ENCODE measurements at regions not wholly inside any gene's neighbourhood (a gene's known extent, or its start where the extent isn't known, plus 50 kb on each side); places are given as distances from the start of the nearest gene placed in this dataset.

GRCh38 chr14:51307551-51307950, 67.5 kb downstream of the TMX1 start:
- WGBS, 2 donors, result 95% methylated on average over 1 of the region's 1 CpG
- H3K36me3 ChIP-seq (ENCODE audit: control insufficient read depth in 2 of 2, insufficient read depth in 2 of 2, low read length in 1 of 2), result no peaks in the 10 kb centered on the region
- H3K4me1 ChIP-seq (ENCODE audit: control insufficient read depth in 2 of 2, insufficient read depth in 2 of 2, low read length in 1 of 2), result no peaks in the 10 kb centered on the region
- no peaks in the 10 kb centered on the region for H3K9me3 ChIP-seq (ENCODE audit: control insufficient read depth in 2 of 2, insufficient read depth in 1 of 2, low read depth in 1 of 2, low read length in 1 of 2)
- H3K4me3 ChIP-seq (ENCODE audit: low read depth in 1 of 2, low read length in 2 of 2), result no peak overlapping the region
- no peak overlapping the region for H3K27ac ChIP-seq (ENCODE audit: low read depth in 2 of 2, low read length in 1 of 2)
- H3K27me3 ChIP-seq (ENCODE audit: control insufficient read depth in 1 of 2, insufficient read depth in 2 of 2, low read length in 2 of 2), result no peaks in the 10 kb centered on the region

- Histone ChIP-seq H3K27me3 (ENCODE audit: control insufficient read depth in 1 of 2, insufficient read depth in 2 of 2, low read length in 2 of 2) (no peaks in the 10 kb centered on the region), H3K9me3 (ENCODE audit: control insufficient read depth in 2 of 2, insufficient read depth in 1 of 2, low read depth in 1 of 2, low read length in 1 of 2) (no peaks in the 10 kb centered on the region), H3K4me3 (ENCODE audit: low read depth in 1 of 2, low read length in 2 of 2) (no peak overlapping the region), H3K36me3 (ENCODE audit: control insufficient read depth in 2 of 2, insufficient read depth in 2 of 2, low read length in 1 of 2) (no peaks in the 10 kb centered on the region), H3K4me1 (ENCODE audit: control insufficient read depth in 2 of 2, insufficient read depth in 2 of 2, low read length in 1 of 2) (no peaks in the 10 kb centered on the region), H3K27ac (ENCODE audit: low read depth in 2 of 2, low read length in 1 of 2) (no peak overlapping the region)
These were observed 68.8 kb downstream of the TMX1 start for GRCh38 chr14:51308866-51309265.

GRCh38 chr14:51310505-51310944, 70.5 kb downstream of the TMX1 start:
- peak overlapping the region in 1 of 2 donors; percentile 18 for H3K27ac ChIP-seq (ENCODE audit: low read depth in 2 of 2, low read length in 1 of 2)

GRCh38 chr14:51314321-51315015, 74.4 kb downstream of the TMX1 start:
- Histone ChIP-seq H3K27ac (ENCODE audit: low read depth in 2 of 2, low read length in 1 of 2) (no peak overlapping the region), H3K4me1 (ENCODE audit: control insufficient read depth in 2 of 2, insufficient read depth in 2 of 2, low read length in 1 of 2) (peaks cover 0 to 2% of the 10 kb centered on the region in 2 donors), H3K9me3 (ENCODE audit: control insufficient read depth in 2 of 2, insufficient read depth in 1 of 2, low read depth in 1 of 2, low read length in 1 of 2) (no peaks in the 10 kb centered on the region), H3K4me3 (ENCODE audit: low read depth in 1 of 2, low read length in 2 of 2) (no peak overlapping the region), H3K36me3 (ENCODE audit: control insufficient read depth in 2 of 2, insufficient read depth in 2 of 2, low read length in 1 of 2) (no peaks in the 10 kb centered on the region), H3K27me3 (ENCODE audit: control insufficient read depth in 1 of 2, insufficient read depth in 2 of 2, low read length in 2 of 2) (no peaks in the 10 kb centered on the region)
- WGBS, 2 donors, result 86 to 93% methylated on average over 4 of the region's 4 CpGs

More at GRCh38 chr14:51310505-51310944, 70.5 kb downstream of the TMX1 start:
- H3K9me3 ChIP-seq (ENCODE audit: control insufficient read depth in 2 of 2, insufficient read depth in 1 of 2, low read depth in 1 of 2, low read length in 1 of 2), result no peaks in the 10 kb centered on the region
- no peaks in the 10 kb centered on the region for H3K4me1 ChIP-seq (ENCODE audit: control insufficient read depth in 2 of 2, insufficient read depth in 2 of 2, low read length in 1 of 2)
- H3K4me3 ChIP-seq (ENCODE audit: low read depth in 1 of 2, low read length in 2 of 2), result no peak overlapping the region
- WGBS, 2 donors, result 49 to 61% methylated on average over 1 of the region's 1 CpG
- no peaks in the 10 kb centered on the region for H3K27me3 ChIP-seq (ENCODE audit: control insufficient read depth in 1 of 2, insufficient read depth in 2 of 2, low read length in 2 of 2)
- H3K36me3 ChIP-seq (ENCODE audit: control insufficient read depth in 2 of 2, insufficient read depth in 2 of 2, low read length in 1 of 2), result no peaks in the 10 kb centered on the region

GRCh38 chr14:51317373-51317772, 77.3 kb downstream of the TMX1 start:
- 83 to 87% methylated on average over 2 of the region's 2 CpGs for WGBS, 2 donors
- no peaks in the 10 kb centered on the region for H3K36me3 ChIP-seq (ENCODE audit: control insufficient read depth in 2 of 2, insufficient read depth in 2 of 2, low read length in 1 of 2)
- no peaks in the 10 kb centered on the region for H3K27me3 ChIP-seq (ENCODE audit: control insufficient read depth in 1 of 2, insufficient read depth in 2 of 2, low read length in 2 of 2)
- H3K4me1 ChIP-seq (ENCODE audit: control insufficient read depth in 2 of 2, insufficient read depth in 2 of 2, low read length in 1 of 2), result peaks cover 0 to 2% of the 10 kb centered on the region in 2 donors
- H3K9me3 ChIP-seq (ENCODE audit: control insufficient read depth in 2 of 2, insufficient read depth in 1 of 2, low read depth in 1 of 2, low read length in 1 of 2), result no peaks in the 10 kb centered on the region
- no peak overlapping the region for H3K4me3 ChIP-seq (ENCODE audit: low read depth in 1 of 2, low read length in 2 of 2)
- H3K27ac ChIP-seq (ENCODE audit: low read depth in 2 of 2, low read length in 1 of 2), result no peak overlapping the region

- Histone ChIP-seq H3K9me3 (ENCODE audit: control insufficient read depth in 2 of 2, insufficient read depth in 1 of 2, low read depth in 1 of 2, low read length in 1 of 2) (no peaks in the 10 kb centered on the region), H3K27me3 (ENCODE audit: control insufficient read depth in 1 of 2, insufficient read depth in 2 of 2, low read length in 2 of 2) (no peaks in the 10 kb centered on the region), H3K4me3 (ENCODE audit: low read depth in 1 of 2, low read length in 2 of 2) (no peak overlapping the region), H3K4me1 (ENCODE audit: control insufficient read depth in 2 of 2, insufficient read depth in 2 of 2, low read length in 1 of 2) (peaks cover 0 to 2% of the 10 kb centered on the region in 2 donors), H3K27ac (ENCODE audit: low read depth in 2 of 2, low read length in 1 of 2) (peak overlapping the region; percentile 17 to 58), H3K36me3 (ENCODE audit: control insufficient read depth in 2 of 2, insufficient read depth in 2 of 2, low read length in 1 of 2) (no peaks in the 10 kb centered on the region)
- 32 to 39% methylated on average over 6 of the region's 6 CpGs for WGBS, 2 donors
These were observed 79.0 kb downstream of the TMX1 start for GRCh38 chr14:51318813-51319597.

- peaks cover 0 to 2% of the 10 kb centered on the region in 2 donors for H3K4me1 ChIP-seq (ENCODE audit: control insufficient read depth in 2 of 2, insufficient read depth in 2 of 2, low read length in 1 of 2)
- no peaks in the 10 kb centered on the region for H3K9me3 ChIP-seq (ENCODE audit: control insufficient read depth in 2 of 2, insufficient read depth in 1 of 2, low read depth in 1 of 2, low read length in 1 of 2)
- 79 to 84% methylated on average over 3 of the region's 3 CpGs for WGBS, 2 donors
- no peaks in the 10 kb centered on the region for H3K27me3 ChIP-seq (ENCODE audit: control insufficient read depth in 1 of 2, insufficient read depth in 2 of 2, low read length in 2 of 2)
- H3K36me3 ChIP-seq (ENCODE audit: control insufficient read depth in 2 of 2, insufficient read depth in 2 of 2, low read length in 1 of 2), result no peaks in the 10 kb centered on the region
- H3K27ac ChIP-seq (ENCODE audit: low read depth in 2 of 2, low read length in 1 of 2), result no peak overlapping the region
- H3K4me3 ChIP-seq (ENCODE audit: low read depth in 1 of 2, low read length in 2 of 2), result no peak overlapping the region
These were observed 81.0 kb downstream of the TMX1 start for GRCh38 chr14:51321036-51321435.

GRCh38 chr14:51323492-51323891, 83.4 kb downstream of the TMX1 start:
- H3K4me3 ChIP-seq (ENCODE audit: low read depth in 1 of 2, low read length in 2 of 2), result no peak overlapping the region
- no peaks in the 10 kb centered on the region for H3K9me3 ChIP-seq (ENCODE audit: control insufficient read depth in 2 of 2, insufficient read depth in 1 of 2, low read depth in 1 of 2, low read length in 1 of 2)
- H3K27me3 ChIP-seq (ENCODE audit: control insufficient read depth in 1 of 2, insufficient read depth in 2 of 2, low read length in 2 of 2), result no peaks in the 10 kb centered on the region
- no peaks in the 10 kb centered on the region for H3K36me3 ChIP-seq (ENCODE audit: control insufficient read depth in 2 of 2, insufficient read depth in 2 of 2, low read length in 1 of 2)
- H3K27ac ChIP-seq (ENCODE audit: low read depth in 2 of 2, low read length in 1 of 2), result no peak overlapping the region
- WGBS, 2 donors, result 68 to 75% methylated on average over 3 of the region's 3 CpGs
- peaks cover 0 to 3% of the 10 kb centered on the region in 2 donors for H3K4me1 ChIP-seq (ENCODE audit: control insufficient read depth in 2 of 2, insufficient read depth in 2 of 2, low read length in 1 of 2)

GRCh38 chr14:51327376-51327775, 87.3 kb downstream of the TMX1 start:
- Histone ChIP-seq H3K9me3 (ENCODE audit: control insufficient read depth in 2 of 2, insufficient read depth in 1 of 2, low read depth in 1 of 2, low read length in 1 of 2) (no peaks in the 10 kb centered on the region), H3K4me1 (ENCODE audit: control insufficient read depth in 2 of 2, insufficient read depth in 2 of 2, low read length in 1 of 2) (peaks cover 0 to 3% of the 10 kb centered on the region in 2 donors), H3K4me3 (ENCODE audit: low read depth in 1 of 2, low read length in 2 of 2) (no peak overlapping the region), H3K36me3 (ENCODE audit: control insufficient read depth in 2 of 2, insufficient read depth in 2 of 2, low read length in 1 of 2) (no peaks in the 10 kb centered on the region), H3K27ac (ENCODE audit: low read depth in 2 of 2, low read length in 1 of 2) (no peak overlapping the region), H3K27me3 (ENCODE audit: control insufficient read depth in 1 of 2, insufficient read depth in 2 of 2, low read length in 2 of 2) (no peaks in the 10 kb centered on the region)
- WGBS, 2 donors, result 48 to 67% methylated on average over 1 of the region's 1 CpG

Measured in esophagus (tissue), 2 donors.